HPDE6-E6E7 (cell line): ENCODE measurements at regions not wholly inside any gene's neighbourhood (a gene's known extent, or its start where the extent isn't known, plus 50 kb on each side); places are given as distances from the start of the nearest gene placed in this dataset.
"Not testable (repeated sequence)": the region's sequence is repeated elsewhere in the genome, so short reads cannot be mapped to it uniquely, and the experiment has no call there.

Experiments used
- DNase-seq: peaks from one replicate; pipeline ENCODE4 v3.0.0; 2011; ENCODE audit warnings: missing footprints; ENCODE audit errors: extremely low spot score

DNA sequence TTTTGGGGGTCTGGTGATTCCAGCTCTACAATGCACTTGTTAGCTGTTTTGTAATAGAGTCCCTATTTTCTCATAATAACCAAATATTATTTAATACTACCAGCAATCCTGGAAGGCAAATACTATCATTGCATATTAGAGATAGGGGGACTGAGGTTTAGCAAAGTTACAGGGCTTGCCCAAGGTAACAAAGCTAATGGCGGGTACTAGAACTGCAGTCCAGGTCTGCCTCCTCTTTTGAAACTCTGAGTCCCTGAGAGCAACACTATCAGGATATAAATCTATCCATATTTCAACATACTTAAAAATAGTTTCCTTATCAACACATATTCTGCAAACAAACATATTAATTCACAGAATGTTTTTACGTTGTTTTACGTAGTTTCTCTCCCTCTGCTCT, 235.5 kb upstream of the ACVR2A start:
- no peak for DNase-seq

DNA sequence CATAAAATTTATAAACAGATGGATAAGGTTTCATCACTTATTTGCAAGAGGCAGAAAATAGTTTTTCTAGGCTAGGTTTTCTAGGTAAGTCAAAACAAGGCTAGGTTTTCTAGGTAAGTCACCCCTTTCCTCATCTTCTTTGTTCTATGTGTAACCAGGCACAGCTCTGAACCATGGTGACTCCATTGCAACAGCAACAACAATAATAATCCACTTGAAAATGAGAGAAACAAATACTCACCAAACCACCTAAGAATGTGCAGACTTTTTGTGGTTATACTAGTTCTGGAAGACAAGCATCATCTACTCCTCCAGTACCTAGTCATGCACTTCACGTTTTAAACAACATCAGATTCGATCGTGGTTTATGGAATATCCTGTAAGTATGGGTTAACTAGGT, 237.4 kb upstream of the ACVR2A start:
- DNase-seq: no peak

DNA sequence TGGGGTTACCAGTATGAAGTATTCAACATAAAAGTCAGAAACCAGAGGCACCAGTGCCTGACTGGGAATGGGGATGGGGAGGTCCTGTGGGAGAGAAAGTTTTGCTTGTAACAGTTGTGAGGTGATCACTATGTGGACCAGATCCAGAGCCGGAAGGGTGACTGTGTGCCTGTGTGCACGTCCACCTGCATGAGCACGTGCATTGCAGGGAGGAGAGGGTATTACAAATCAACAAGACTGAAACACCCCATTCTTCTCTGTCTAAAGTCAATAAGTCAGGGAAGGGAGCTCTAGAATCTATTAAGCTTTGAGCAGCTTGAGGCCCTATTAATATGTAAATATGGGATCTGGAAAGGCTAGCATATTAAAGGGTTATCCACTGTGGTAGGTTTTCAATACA, 241.0 kb upstream of the ACVR2A start:
- no peak for DNase-seq

DNA sequence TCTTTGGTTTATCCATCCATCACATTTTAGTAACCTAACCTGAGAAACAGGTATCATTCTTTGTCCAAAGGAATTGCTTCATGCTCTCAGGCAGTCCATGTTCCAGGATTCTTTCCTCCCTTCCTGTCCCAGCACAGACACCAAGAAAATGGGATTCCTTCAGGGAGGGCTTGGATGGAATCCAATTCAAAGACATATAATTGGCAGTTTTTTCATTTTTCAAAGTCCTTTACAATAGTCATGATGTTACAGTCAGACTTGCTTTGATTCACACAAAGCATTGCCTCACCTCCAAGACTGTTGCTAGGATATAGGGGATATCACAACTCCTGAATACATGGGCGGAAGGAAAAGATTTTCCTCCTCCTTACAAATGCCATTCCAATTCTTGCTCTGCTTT, 241.4 kb upstream of the ACVR2A start:
- no peak for DNase-seq

DNA sequence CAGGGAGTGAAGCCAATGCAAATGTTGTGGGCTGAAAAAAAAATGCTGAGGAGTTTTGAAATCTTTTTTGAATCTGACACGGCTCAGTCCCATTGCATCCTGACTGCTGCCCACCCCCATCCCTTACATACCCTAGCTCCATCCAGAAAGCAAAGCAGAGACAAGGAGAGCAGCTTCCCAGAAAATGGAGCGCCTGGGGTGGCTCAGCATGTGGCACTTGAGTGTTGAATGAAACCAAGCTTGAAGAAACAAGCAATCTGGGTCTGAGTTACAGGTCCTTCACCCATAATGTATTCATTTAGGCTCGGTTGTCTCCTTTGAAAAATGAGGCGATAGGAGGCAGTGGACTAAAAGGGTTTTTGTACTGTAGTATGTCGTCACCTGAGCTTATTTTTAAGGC, 244.2 kb upstream of the ACVR2A start:
- no peak for DNase-seq

DNA sequence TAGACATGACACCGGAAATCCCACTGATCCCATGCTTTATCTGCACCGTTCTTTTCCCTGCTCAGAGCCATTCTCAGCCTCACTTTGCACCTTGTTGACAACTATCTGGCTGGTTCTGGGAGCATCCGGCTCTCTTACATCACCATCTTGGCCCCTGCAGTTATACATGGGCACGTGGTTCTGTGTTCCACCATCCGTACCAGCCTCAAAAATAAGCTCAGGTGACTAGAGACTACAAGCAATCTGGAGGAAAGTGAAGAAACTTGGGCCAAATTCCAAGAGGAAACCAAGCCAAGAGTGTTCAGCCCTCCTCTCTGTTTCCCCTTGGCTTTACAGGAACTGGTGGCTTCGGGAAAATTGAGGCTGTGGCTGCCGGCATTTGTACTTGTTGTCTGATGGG, 244.6 kb upstream of the ACVR2A start:
- no peak for DNase-seq

DNA sequence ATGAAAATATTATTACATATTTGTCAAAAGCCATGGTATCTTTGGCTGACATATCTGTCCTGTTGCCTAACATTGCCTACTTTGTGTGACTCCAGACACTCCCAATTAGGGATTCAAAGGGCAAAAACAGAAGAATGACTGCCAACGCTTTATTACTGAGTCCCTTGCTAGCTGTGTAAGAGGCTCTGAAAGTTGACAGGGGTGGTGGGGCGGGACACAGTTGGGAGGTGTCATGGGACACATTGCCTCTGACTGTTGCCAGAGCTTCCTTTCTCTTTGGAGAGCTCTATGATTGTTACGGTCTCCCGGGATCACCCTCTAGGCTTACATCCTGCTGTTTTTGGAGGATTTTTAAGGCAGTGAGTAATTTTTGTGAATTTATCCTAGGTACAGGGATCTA, 249.6 kb upstream of the ACVR2A start:
- DNase-seq: no peak

DNA sequence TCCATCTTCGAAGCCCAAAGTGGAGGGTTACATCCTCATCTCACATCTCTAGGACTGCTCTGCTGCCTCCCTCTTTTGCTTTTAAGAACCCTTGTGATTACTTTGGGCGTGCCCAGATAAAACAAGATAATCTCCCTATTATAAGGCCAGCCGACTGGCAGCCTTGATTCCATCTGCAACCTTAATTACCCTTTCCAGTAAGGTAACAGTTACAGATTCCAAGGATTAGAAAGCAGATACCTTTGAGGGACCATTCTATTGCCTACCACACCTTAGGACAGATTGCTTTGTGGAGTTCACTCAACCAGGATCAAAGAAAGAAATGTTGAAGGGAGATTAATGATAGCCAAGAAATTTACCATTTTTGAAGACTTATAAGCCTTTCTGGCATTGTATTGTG, 250.8 kb upstream of the ACVR2A start:
- DNase-seq: no peak

DNA sequence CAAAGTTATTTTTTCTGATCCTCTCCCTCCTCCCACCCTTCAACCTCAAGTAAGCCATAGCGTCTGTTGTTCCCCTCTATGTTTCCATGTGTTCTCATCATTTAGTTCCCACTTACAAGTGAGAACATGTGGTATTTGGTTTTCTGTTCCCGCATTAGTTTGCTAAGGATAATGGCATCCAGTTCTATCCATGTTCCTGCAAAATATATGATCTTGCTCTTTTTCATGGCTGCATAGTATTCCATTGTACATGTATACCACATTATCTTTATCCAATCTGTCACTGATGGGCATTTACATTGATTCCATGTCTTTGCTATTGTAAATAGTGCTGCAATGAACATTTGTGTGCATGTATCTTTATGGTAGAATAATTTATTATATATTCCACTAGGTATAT, 252.0 kb upstream of the ACVR2A start:
- not testable (repeated sequence) for DNase-seq

DNA sequence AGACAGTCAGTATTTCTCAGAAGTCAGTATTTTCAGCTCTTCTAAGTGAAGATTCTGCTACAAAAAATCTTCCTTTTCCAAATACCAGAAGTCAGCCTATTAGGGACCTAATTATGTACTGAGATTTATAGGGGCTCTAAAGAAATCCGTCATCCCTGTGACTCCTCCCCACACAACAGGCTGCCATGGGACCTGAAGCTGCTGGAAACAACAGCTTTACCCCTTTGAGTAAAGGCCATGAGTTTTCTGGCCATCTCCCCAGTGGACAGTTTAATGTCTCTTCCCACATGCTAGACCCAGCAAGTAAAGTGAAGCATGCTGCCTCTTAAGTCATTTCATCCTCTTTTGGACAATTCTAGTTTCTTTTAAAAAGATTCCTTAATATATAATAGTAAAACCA, 255.7 kb upstream of the ACVR2A start:
- no peak for DNase-seq

DNA sequence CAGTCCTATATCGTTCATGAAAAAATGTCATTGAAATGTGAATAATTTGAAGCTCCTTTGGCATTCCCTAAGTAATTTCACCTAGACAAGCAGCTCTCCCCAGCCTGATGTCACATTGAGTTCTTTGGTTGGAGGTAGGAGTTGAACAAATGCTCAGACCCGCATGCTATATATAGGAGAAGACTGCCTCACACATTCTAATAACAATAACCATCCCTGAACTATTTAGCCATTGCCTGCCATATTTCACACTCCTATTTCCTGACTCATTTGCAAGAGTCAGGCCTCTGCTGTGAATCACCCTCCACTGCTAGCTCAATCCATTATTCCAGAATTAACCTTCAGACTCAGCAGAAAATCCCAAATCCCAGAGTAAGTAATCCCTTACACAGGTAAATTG, 256.6 kb upstream of the ACVR2A start:
- DNase-seq: peak; percentile 47

DNA sequence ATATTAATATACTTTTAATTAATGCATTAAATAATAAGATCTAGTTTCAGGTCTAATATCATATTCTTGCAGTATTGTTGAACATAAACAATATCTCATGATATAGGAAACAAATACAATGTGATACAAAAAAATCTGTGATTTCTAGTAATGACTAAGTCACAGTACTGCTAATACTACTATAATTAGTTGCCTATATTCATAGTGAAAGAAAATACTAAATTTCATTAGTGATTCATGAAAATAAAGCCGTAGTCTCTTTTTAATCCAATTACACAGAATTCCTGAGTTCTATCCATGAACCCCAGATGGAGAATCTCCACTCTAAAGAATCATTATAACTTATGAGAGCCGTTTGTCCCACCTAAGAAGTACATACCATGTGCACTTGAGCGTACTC, 266.3 kb upstream of the ACVR2A start:
- no peak for DNase-seq

DNA sequence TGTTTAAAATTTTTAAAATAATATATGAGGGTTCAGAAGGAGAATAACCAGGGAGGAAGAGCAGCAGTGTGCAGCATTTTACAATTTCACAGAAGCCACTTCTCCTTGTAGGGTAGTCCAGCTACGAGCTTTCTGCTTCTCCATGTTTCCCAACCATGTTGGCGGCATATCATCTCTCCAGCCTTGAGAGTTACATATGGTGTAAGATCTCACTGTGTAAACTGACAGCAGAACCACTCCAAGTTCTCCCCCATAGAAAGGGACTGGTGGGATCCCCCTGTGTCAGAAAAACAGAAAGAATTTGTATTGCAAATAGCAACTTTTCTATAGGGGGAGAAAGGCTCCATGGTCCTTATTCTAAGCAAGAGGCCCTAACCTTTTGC, 266.8 kb upstream of the ACVR2A start:
- no peak for DNase-seq

DNA sequence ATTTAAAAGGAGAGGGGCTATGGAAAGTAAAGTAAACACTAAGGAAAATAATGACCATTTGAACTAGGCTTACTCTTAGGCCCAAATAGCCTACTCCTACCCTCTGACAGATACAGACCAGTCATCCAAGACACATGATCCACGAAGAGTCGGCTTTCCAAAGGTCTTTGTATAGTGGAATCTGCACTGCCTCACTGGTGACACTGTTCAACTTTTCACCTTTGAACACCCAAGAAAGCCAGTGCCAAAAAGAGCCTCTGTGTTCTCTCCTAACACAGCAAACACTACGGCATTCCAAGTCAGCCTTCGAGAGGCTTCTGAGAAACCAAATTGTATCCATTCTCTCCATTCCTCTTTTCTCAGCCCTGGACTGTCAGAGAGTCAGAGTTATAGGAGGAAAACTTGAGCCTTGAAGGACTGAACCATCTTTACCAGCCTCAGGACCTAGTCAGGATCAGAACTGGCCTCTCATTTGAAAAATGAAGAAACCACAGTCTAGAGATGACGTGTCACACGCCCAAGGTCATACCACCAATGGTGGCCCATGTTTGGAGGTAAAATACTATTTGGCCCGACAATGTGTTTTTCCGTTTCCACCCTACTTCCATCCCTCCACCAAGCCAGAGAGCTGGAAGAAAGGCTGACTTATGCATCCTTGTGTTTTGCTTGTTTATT, 267.4 kb upstream of the ACVR2A start:
- no peak for DNase-seq

DNA sequence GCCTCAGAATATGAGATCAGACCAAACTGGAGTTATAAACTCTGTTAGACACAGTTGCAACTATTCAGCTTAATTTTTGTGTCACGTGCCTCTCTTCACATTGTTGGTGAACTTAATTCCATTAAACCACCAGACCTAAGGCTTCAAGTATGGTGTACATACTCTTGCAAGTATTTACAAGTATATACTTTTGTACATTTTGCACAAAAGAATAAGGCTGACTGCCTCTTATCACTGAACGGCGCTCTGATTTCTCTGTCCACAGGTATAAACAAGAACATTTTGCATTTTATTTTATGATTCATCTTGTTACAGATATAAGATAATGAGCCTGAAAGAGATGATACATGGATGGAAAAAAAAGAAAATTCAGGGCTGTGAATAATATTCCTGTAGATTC, 269.7 kb upstream of the ACVR2A start:
- no peak for DNase-seq

DNA sequence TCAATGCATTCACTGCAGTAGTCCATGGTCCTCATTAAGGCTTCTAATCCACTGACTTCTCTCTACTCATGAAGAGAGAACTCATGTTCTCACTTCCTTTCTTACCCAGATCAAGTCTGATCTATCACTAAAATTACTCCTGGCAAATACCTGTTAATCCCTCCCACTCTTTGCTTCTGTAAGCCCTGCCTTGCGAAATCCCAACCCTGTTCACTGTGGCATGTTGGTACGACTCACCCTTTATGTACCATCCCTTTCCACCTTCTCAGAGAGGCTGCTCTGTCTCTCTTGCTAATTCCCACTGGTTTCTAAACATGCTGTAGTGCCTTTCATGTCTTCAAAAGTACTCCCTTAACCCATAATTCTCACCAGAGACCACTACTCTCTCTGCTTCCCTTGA, 272.2 kb upstream of the ACVR2A start:
- no peak for DNase-seq

DNA sequence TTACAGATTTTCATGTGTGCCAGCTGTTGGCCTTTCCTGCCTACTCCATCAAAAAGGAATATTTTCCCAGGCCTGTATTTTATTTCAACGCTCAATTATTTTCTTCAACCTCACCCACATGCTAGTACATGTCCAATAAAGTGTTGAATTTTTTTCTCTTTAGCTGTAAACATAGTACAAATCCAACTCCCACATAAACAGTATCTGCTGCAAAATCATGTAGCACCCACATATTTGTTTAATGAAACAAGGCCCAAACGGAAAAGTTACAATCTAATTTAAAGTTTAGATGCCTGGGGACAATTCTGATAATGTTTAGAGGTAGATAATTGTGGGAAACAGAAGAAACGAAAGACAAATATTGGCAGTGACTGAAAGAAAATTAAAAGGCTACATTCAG, 275.4 kb upstream of the ACVR2A start:
- no peak for DNase-seq

DNA sequence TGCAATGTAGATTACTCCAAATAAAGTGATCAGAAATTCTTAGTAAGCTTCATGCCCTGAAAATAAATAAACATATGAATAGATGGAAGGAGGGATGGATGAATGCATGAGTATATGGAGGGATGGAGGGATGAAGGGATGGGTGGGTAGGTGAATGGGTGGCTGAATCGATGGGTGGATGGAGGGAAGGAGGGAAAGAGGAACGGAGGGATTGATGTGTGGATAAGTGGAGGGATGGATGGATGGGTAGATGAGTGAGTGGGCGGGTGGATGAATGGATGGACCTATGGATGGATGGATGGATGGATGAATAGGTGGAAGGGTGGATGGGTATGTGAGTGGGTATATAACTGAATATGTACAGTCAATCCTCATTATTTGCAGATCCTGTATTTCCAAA, 276.7 kb upstream of the ACVR2A start:
- DNase-seq: no peak

DNA sequence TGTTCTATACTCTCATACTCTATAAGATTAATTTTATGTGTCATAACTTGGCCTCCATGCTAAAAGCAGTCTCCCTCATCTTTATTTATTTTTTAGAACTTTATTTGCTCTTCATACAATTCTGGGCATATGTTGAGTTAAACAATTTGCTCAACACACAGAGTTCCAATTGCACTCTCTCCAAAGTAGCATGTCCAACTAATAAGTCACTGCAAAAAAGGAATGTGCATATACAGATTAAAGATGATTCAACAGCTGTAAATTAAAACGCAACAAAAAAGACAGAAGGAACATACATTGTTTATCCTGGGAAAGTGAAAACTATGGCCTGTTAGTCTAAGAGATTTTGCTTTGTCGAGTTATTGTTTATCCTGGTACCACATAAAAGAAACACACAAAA, 277.7 kb upstream of the ACVR2A start:
- no peak for DNase-seq

DNA sequence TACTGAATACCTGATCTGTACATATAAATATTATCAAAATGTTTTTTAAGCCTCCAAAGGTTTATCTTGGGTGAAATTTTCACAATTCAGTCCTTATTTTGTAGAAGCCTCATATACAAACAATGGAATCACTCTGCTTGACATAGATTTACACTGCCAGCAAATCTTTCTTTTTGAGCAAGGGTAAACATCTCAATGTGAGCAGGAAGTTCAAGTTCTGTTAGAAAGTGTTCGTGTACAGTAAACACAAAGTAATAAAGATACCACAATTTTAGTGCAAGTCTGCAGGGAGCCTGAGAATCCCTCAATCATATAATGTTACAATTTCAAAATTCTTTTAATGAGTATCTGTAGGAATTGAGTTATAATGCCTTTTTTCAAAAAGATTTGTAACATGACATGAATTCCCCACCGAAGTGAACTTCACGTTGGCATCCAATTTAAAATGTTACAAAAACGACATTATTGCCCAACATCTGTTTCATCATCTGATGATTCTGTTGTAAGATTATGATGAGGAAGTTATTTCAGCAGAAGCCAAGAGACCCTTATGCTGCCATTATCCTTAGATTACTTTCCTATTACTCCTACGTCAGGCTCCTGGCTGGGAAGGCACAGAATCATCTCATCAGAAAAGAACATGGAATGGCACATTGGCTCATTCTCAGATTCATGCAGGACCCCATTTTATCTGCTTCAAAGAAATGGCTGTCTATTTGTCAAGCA, 283.9 kb upstream of the ACVR2A start:
- no peak for DNase-seq

DNA sequence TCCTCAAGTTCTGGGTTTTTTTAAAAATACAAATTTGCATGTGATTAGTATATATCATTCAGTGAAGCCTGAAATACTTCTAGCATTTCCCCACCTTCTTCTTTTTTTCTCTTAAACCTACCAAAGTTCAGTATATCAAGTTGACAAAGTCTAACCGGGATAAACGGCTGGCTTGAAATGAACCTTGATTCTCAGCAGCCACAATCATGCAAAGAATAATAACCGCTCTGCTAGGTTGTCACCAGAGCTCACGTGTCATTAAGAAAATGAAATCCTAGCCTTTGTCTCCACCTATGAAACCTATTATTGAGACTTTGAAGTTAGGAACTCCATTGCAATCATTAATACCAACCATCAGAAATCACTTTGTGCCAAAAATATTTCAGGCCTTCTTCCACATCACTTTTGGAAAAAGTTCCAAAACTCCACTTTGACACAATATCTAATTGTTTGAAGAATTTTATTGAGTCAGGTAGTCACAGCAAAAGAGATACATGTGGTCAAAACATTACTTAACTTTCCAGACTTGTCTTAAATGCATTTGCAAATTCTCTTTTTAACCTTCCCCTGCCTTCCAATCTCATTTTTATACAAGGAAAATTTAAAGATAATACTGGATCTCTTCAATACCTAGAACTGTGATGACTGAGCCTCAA, 285.6 kb upstream of the ACVR2A start:
- no peak for DNase-seq

DNA sequence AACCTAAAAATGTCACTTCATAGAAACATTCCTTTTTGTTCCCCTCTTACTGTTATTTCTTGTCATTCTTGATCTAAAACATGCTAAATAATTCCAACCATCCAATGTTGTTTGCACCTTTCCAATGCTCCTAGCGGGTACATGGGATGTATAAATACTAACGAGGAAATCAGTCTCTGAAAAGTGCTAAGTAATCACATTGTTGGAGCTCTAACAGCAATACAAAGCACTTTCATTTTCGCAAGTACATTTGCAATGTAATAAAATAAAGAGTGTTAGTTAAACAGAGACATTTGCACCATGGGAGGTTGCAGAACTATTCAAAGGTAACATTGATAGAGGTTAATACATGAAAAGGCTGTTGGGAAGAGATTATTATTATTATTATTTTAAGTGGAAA, 286.2 kb upstream of the ACVR2A start:
- DNase-seq: no peak

DNA sequence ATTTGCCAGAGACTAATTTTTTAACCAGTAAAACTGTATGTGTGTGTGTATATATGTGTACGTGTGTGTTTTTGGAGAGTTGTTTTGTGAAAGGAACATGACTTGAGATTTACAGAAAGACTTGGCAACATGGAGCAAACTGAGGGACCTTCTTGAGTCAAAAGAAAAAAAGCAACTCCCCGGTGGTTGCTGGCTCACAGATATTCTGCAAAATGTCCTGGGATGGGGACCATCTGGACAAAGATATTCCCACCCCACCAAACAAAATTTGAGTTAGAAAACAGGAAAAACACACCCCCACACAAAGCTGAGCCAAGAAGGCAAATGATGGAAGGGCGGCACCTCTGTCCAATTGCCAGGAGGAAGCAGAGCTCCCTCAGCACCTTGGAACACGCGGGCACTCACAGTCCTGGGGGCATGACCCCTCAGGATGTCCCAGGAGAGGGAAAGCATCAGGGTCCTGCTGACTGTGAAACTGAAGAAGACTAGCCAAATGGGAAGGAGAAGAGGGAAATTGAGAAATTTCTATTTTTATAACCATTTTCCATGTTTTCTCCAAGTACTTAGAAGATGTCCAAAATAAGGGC, 290.2 kb upstream of the ACVR2A start:
- no peak for DNase-seq
